Stomach (tissue), 8 donors: ENCODE measurements at regions not wholly inside any gene's neighbourhood (a gene's known extent, or its start where the extent isn't known, plus 50 kb on each side); places are given as distances from the start of the nearest gene placed in this dataset.

ENCODE experiments used
- DNase-seq, 2 donors: peaks; one replicate each; pipeline versions ENCODE4 v3.0.0 to v3.0.0-alpha.2; 2013 to 2019
- H3K27ac ChIP-seq, 5 donors: fragments of 200-600 bp in 4 of 5; sonication (generic) in 4 of 5; one replicate each; pipeline ENCODE4 v1.5.1; 2013 to 2019; ENCODE audit warnings: mild to moderate bottlenecking in 1 of 5, moderate library complexity in 1 of 5
- H3K27me3 ChIP-seq, 3 donors: fragments of 200-600 bp; sonication (generic); one replicate each; pipeline ENCODE4 v1.5.1; 2017 to 2019; ENCODE audit warnings: mixed run types in 1 of 3
- H3K36me3 ChIP-seq, 4 donors: fragments of 200-600 bp; sonication (generic); 1 replicate in 3 of 4; 2 replicates in 1 of 4; pipeline ENCODE4 v1.5.1; 2016 to 2019
- H3K4me1 ChIP-seq, 4 donors: fragments of 200-600 bp; sonication (generic); one replicate each; pipeline ENCODE4 v1.5.1; 2016 to 2019
- H3K4me3 ChIP-seq, 4 donors: fragments of 200-600 bp; sonication (generic) in 3 of 4; one replicate each; pipeline ENCODE4 v1.5.1; 2016 to 2019; ENCODE audit warnings: mild to moderate bottlenecking in 1 of 4
- H3K9me3 ChIP-seq, 4 donors: fragments of 200-600 bp; sonication (generic); one replicate each; pipeline ENCODE4 v1.5.1; 2016 to 2019
- CTCF ChIP-seq, 7 experiments: fragments of 450-650 bp in 4 of 7; fragments of 200-600 bp in 3 of 7; sonication (generic) in 3 of 7; IDR thresholded peaks; one replicate each; pipeline ENCODE4 v1.5.1; 2016 to 2019; ENCODE audit warnings: antibody characterized with exemption in 7 of 7, control low read depth in 2 of 7, mild to moderate bottlenecking in 1 of 7
- EP300 ChIP-seq: sonication (generic); formaldehyde crosslinking; IDR thresholded peaks from one replicate; pipeline ENCODE4 v1.6.1; 2017; ENCODE audit warnings: antibody characterized with exemption
- POLR2A ChIP-seq, 4 donors: fragments of 450-650 bp; IDR thresholded peaks; one replicate each; pipeline ENCODE4 v1.6.1; 2016; ENCODE audit warnings: antibody characterized with exemption in 4 of 4, control low read depth in 2 of 4, mild to moderate bottlenecking in 1 of 4, moderate library complexity in 1 of 4
- POLR2AphosphoS5 ChIP-seq, 3 donors: sonication (generic); formaldehyde crosslinking; IDR thresholded peaks; one replicate each; pipeline ENCODE4 v1.6.1; 2016; ENCODE audit warnings: antibody characterized with exemption in 3 of 3
- WGBS, 5 donors: extraction: QIAGEN DNeasy Blood & Tissue Kit in 3 of 5; methylation state at CpG; one replicate each; pipeline versions ENCODE4 v1.1.5 to v1.1.7; 2013 to 2018; 5-methylcytosine and 5-hydroxymethylcytosine counted together
- intact Hi-C: fragments of 100-400 bp; cut with DNase I; formaldehyde crosslinking; loops from one replicate; pipeline ENCODE4 v1.15.1; 2023; ENCODE audit warnings: low total_unique reads
- donor health status: healthy with polysubstance abuse.
- donor health status: Bipolar disorder and iron deficiency.
- donor health status: healthy.

- no peak for DNase-seq
- no peaks in the 10 kb centered on the region for H3K27me3 ChIP-seq
- intact Hi-C loops, result no loop called here
- H3K4me3 ChIP-seq, result no peak overlapping the region
- no peak for TF ChIP-seq POLR2AphosphoS5 (IDR thresholded peaks at IDR 0.05)
- no peak for TF ChIP-seq POLR2A (IDR thresholded peaks at IDR 0.05)
- TF ChIP-seq CTCF (IDR thresholded peaks at IDR 0.05), result no peak
- TF ChIP-seq EP300, result no peak
- no peaks in the 10 kb centered on the region for H3K4me1 ChIP-seq
- no peaks in the 10 kb centered on the region for H3K36me3 ChIP-seq
- H3K9me3 ChIP-seq, result no peaks in the 10 kb centered on the region
- 49 to 74% (median 59%) methylated on average over 6 of the region's 6 CpGs for WGBS, 5 donors
- no peak overlapping the region for H3K27ac ChIP-seq
These were observed 80.5 kb upstream of the TBX3 start for GRCh38 chr12:114764510-114764909.

- Histone ChIP-seq H3K36me3 (no peaks in the 10 kb centered on the region), H3K27ac (peak overlapping the region in 2 of 5 donors; percentile 31 to 34), H3K9me3 (no peaks in the 10 kb centered on the region), H3K4me3 (no peak overlapping the region), H3K27me3 (no peaks in the 10 kb centered on the region), H3K4me1 (no peaks in the 10 kb centered on the region)
- TF ChIP-seq EP300 (no peak), CTCF (IDR thresholded peaks at IDR 0.05) (no peak), POLR2A (IDR thresholded peaks at IDR 0.05) (no peak)
- WGBS, 5 donors, result 44 to 72% (median 66%) methylated on average over 22 of the region's 22 CpGs
- intact Hi-C loops, result no loop called here
- peak in 1 of 2 donors; percentile 72 for DNase-seq
These were observed 78.6 kb upstream of the TBX3 start for GRCh38 chr12:114762490-114763110.

GRCh38 chr12:114760151-114760877, 76.3 kb upstream of the TBX3 start:
- H3K27ac ChIP-seq, result no peak overlapping the region
- no peaks in the 10 kb centered on the region for H3K27me3 ChIP-seq
- H3K4me1 ChIP-seq, result no peaks in the 10 kb centered on the region
- intact Hi-C loops, result no loop called here
- no peaks in the 10 kb centered on the region for H3K9me3 ChIP-seq
- no peak overlapping the region for H3K4me3 ChIP-seq
- H3K36me3 ChIP-seq, result no peaks in the 10 kb centered on the region
- no peak for TF ChIP-seq POLR2A (IDR thresholded peaks at IDR 0.05)
- no peak for TF ChIP-seq POLR2AphosphoS5 (IDR thresholded peaks at IDR 0.05)
- WGBS, 5 donors, result 68 to 79% (median 72%) methylated on average over 10 of the region's 10 CpGs
- no peak for DNase-seq

- intact Hi-C loops, result no loop called here
- H3K9me3 ChIP-seq, result no peaks in the 10 kb centered on the region
- no peak for DNase-seq
- H3K27me3 ChIP-seq, result no peaks in the 10 kb centered on the region
- 89 to 97% (median 91%) methylated on average over 11 of the region's 11 CpGs for WGBS, 5 donors
- TF ChIP-seq POLR2A (IDR thresholded peaks at IDR 0.05) (no peak), CTCF (IDR thresholded peaks at IDR 0.05) (no peak), POLR2AphosphoS5 (IDR thresholded peaks at IDR 0.05) (no peak), EP300 (no peak)
- H3K4me3 ChIP-seq, result no peak overlapping the region
- H3K36me3 ChIP-seq, result no peaks in the 10 kb centered on the region
- no peaks in the 10 kb centered on the region for H3K4me1 ChIP-seq
- no peak overlapping the region for H3K27ac ChIP-seq
These were observed 75.7 kb upstream of the TBX3 start for GRCh38 chr12:114759635-114760034.
